HG02852 (cell line): ENCODE measurements at regions not wholly inside any gene's neighbourhood (a gene's known extent, or its start where the extent isn't known, plus 50 kb on each side); places are given as distances from the start of the nearest gene placed in this dataset.

Experiments
- ATAC-seq: cut with Tn5 transposase; IDR thresholded peaks from one replicate; pipeline ENCODE4 v1.9.1; 2021; ENCODE audit warnings: mild to moderate bottlenecking, moderate library complexity; ENCODE audit not compliant: unreplicated experiment

DNA sequence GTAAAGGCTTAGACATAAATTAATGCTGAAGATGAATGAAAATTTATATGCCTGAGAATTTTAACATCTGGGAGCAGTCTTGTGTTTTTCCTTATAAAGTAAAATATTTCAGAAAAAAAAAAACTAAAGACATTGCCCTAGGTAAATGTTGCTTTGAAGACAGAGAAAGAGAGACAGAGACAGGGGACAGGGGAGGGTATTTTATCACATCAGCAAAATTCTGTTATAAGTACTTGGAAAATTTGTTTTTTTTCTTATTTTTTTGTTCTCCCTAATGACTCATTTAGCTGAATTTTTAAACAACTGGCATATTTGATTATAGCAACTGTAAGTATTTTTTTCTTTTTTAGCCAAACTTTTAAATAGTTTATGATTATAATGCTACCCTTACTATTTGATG, 1540.6 kb upstream of the GBE1 start:
- ATAC-seq: no peak

DNA sequence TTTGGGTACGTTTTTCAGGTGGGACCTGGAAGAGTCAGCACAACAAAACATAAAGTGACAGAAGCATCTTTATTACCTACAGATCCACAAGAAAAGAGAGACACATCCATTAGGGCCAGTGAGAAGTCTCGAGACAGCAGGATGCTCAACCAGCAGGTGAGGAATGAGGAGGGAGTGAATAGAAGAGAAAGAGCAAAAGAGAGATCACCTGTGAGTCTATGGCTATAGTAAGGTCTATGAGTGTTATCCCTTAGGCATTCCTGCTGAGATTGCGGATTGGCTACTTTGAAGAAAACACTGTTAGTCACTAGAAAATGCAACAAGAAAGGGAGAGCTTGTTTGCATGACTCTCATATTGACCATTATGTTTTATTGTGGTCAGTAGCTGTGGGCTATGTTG, 1556.2 kb upstream of the GBE1 start:
- no peak for ATAC-seq

DNA sequence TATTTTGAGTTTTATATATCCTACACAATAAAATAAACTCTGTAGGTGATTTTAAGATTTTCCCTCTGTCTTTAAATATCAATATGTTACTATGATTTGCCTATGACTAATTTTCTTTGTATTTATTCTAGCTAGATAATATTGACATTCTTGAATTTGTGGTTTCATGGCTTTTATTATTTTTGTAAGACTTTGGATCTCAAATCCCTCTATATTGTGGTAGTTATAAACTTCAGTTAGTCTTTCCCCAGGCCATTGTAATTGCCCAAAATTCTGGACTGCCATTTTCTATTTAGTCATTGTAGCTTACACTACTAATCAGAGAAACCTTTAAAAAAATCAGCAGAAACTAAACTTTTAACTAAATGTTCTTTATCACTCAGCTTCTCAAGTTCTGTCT, 1559.3 kb upstream of the GBE1 start:
- ATAC-seq: no peak

DNA sequence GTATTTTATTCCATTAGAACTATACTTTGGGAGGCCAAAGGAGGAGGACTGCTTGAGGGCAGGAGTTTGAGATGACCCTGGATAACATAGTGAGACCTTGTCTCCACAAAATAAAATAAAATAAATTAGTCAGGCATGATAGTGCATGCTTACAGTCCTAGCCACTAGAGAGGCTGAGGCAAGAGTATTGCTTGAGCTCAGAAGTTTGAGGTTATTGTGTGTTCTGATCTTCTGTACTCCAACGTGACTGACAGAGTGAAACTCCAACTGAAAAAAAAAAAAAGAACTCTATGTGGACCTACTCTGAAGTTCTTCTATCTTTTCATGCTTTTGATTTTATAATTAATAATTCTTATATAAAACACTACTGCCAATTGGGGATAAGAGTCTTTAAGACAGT, 1560.0 kb upstream of the GBE1 start:
- no peak for ATAC-seq

DNA sequence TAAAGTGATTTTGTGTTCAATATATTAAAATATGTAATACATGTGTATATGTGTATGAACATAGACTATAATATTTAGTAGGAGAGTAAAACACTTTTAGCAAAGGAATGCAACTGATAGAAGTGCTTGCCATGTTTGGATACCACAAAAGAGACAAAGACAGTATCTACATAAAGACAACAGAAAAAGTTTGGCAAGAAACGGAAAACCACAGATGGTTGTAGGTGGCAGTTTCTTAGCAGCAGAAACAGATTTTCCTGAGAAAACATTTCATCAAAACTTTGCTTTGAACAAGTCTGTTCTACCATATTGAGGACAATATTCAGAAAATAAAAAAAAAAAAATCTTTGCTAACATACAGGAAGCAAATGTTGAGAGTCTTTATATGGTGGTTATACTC, 1560.4 kb upstream of the GBE1 start:
- ATAC-seq: no peak

DNA sequence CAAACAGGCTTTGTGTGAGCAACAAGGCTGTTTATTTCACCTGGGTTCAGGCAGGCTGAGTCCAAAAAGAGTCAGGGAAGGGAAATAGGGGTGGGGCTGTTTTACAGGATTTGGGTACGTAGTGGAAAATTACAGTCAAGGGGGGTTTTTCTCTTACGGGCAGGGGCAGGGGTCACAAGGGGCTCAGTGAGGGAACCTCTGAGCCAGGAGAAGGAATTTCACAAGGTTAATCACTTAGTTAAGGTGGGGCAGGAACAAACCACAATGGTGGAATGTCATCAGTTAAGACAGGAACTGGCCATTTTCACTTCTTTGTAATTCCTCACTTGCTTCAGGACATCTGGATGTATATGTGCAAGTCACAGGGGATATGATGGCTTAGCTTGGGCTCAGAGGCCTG, 1592.8 kb upstream of the GBE1 start:
- no peak for ATAC-seq

DNA sequence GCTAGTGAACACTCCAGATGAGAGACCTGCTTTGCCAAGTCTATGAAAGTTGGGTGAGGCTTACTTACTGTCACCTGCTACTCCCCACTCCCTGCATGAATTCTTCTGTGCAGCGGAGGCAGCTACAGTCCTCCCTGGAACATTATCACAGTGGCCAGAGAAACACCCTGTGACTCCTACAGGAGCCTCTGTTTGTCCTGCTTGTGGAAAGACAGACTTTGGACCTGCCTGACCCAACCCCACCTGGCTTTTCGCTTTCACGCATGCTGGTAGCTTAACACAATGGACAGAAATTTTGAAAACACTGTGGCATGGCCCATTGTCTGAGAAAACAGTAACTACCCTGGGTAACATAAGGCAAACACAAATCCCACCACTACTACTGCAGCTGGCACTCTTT, 1565.5 kb upstream of the CADM2 start:
- ATAC-seq: no peak

DNA sequence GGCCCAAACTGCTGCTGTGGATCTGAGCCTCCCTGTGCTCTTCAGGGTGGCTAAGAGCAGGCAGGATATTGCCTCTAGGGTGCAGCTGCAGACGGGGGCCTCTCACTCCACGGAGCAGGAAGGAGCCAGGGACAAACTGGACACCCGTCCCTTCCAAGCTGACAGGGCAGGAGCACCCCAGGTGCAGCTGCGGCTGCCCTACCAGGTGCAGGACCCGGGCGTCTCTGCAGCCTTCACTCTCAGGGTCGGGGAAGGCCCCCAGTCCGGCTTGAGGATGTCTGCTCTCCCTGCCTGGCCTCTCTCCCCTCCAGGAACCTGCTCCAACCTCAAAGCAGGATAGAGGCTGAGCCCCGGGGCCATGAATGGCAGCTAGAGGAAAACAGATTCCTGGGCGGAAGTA, 1554.9 kb upstream of the CADM2 start:
- no peak for ATAC-seq

DNA sequence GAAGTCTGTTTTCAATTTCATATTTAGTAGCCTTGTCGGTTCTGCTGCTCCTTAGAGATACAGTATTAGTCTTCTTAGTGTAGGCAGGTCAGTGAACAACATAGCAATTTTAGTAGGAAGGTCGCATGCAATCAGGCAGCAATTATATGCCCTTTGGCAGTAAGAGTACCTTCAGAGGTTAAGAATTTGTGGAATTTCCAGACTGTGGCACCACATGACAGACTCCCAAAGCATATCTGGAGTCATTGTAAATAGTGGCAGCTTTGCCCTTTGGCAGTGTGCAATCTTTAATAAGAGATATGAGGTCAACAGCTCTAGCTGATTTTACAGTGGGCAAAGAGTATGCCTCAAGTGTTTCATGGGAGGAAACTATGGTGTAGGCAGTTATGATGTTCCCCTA, 1532.5 kb upstream of the CADM2 start:
- no peak for ATAC-seq

DNA sequence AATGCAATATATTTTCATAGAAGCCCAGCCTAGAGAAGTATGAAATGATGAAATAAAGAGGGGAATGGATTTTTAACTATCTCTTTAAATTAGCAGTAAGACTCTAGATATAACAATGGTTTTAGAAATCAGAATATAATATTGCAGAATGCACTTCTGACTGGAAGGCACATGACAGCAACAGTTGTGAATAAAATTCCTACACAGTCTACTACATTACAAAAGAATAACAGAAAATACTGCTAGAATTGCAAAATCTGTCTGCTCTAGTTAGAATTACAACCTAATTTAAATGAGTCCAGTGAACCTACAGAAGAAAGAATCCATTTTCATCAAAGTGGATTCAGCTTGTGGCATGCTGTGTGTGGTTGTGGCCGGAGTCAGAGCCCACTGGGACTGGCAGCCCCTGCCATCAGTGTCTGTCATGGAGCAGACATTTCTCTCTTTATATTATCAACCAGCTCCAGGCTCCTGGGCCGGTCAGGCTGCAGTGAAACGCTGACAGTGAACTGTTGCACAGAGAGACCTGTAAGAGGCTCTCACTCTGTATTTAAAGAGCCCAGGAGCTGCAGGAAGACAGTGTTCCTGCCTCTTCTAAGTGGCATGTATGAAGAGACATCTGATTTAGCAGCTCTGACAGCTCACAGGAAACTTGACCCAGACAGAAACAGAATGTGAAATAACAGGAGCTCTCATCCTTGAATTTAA, 1523.8 kb upstream of the CADM2 start:
- no peak for ATAC-seq

DNA sequence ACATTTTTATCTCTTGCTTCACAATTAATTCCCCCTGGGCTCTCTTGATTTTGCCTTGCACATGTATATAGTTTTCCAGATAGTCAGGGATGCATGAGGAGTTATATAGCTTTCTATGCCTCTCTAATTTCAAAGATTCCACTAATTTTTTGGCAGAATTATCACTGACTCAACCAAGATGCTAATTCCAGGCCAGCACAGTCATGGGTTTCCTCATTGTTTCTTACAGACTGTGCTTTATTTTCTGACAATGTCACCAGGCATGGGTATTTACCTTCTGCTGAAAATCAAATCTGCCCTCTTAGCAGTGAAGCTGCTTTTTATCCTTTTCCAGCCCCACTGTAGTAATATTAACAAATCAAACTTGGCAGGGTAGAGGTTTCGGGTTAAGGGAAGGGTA, 1520.6 kb upstream of the CADM2 start:
- ATAC-seq: no peak

DNA sequence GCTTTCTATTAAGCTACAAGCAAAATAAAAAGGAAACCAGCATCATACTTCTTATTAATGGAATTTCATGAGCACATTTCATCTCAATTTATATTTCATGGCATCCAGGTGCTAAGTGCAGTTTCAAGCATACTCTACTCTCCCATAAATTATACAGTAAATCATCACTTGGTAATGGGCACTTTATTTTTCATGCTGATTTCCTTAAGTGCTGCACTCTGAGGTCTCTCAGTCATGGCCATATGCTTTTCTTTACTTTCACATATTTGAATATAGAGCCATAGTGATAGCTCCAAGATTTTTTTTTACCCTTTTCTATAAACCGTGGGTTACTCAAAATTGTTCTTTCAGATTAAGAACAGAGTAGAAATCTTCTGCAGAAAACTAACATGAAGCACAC, 1505.7 kb upstream of the CADM2 start:
- no peak for ATAC-seq

DNA sequence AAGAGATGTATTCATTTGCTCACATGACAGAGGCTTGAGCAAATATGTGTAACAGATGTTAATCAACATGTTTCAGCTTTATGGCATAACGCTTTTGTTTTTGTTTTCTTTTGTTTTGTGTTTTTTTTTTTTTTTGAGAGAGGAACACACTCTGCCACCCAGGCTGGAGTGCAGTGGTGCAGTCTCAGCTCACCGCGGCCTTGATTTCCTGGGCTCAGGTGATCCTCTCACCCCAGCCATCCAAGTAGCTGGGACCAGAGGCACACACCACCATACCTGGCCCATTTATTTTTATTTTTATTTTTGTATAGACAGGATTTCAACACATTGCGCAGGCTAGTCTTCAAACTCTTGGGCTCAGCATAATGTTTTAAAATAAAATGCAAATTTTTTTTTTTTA, 1504.4 kb upstream of the CADM2 start:
- no peak for ATAC-seq

DNA sequence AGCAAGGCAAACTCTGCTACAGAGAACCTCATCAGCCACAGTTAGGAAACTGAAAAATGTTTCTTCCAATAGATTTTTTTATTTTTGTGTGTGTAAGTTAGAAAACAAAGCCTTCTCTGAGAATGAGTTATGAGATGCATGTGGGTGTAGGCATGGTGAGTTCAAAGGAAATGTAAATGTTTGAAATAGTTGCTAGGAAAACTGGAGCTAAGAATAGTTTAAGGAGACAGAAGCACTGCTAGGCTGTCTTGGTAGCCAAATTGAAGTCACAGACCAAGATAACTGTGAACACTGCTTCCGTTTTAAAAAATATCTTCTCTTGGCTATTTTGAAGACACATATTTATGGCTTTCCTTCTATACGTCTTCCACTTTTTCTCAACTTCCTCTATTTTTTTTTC, 1501.2 kb upstream of the CADM2 start:
- ATAC-seq: no peak

DNA sequence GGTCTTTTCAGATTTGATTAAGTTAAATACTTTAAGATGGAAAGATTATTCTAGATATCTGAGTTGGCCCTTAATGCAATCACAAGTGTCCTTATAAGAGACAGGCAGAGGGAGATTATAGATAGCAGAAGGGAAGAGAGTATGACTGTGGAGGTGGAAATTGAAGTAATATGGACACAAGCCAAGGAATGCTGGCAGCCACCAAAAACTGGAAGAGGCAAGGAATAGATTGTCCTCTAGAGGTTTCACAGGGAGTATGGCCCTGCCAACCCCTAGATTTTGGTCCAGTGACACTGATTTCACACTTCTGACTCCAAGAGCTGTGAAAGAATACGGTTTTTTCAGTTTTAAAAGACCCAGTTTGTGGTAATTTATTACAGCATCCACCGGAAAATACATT, 1498.7 kb upstream of the CADM2 start:
- ATAC-seq: no peak

DNA sequence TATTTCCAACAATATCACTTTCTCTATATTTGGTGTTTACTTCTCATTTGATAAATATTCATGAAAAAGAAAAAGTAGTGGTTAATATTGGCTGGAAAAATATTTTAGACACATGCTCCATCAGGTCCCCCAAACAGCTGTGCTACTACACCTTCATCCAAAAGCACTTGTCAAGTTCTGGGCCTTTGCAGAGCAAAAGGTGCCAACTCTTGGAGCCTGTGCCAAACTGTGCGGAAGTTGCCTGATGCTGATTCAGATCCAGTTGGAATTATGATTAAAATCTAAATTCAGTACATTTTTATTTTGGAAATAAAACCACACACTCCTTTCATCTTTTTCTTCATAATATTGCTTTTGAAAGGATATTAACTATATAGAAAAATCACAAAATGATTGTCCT, 1497.4 kb upstream of the CADM2 start:
- no peak for ATAC-seq

DNA sequence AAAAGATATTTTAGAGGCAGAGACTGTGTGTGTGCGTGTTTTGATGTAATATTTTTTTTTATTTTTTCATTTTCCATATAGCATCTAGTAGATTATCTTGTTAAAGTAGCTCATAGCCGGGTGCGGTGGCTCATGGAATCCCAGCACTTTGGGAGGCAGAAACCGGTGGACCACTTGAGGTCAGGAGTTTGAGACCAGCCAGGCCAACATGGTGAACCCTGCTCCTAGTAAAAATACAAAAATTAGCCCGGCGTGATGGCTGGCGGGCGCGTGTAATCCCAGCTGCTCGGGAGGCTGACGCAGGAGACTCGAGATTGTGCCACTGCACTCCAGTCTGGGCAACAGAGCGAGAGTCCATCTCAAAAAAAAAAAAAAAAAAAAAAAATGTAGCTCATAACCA, 1481.2 kb upstream of the CADM2 start:
- no peak for ATAC-seq

DNA sequence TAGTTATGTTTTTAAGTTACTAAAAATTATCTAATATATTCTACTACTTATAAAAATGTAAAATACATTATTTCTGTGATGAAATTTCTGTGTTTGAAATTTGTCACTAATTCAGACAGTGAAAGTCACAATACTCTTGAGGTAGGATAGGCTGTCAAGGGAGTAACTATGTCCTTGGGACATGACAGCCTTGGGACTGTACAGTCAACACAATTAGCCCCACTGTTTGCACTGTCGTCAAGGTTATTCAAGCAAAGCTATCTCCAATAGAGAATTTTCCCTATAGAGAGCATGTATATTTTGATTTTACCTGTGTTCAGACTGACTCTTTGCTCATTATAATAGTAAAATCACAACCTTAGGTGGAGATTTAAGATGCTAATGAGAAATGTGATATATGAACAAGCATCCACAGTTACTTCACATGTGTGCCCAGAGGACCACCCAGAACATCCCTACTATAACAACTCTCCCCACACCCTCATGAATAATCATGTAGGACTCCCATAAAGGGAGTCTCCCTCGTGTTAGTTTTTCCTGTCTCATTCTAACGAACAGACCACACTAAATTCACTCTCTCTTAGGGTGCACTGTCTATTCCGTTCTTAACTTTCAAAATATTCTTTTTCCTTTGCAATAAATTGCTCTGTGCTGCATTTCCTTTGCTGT, 1476.3 kb upstream of the CADM2 start:
- no peak for ATAC-seq

DNA sequence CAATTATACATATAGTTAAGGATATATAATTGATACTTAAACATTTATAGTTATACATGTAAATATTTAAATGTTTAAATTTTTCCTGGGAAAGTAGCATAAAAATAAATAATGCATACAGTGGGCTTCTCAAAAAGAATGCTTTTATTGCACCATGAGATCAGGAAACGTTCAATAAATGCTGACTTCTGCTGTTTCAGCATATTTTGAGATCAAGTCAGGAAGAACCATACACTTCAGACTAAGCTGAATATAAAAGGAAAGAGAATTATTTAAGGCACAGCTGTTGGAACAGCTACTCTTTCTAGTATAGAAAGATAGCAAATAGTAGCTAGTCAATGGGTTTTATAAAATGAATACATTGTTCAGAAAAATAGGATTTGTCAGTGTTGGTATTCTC, 1462.3 kb upstream of the CADM2 start:
- ATAC-seq: no peak

DNA sequence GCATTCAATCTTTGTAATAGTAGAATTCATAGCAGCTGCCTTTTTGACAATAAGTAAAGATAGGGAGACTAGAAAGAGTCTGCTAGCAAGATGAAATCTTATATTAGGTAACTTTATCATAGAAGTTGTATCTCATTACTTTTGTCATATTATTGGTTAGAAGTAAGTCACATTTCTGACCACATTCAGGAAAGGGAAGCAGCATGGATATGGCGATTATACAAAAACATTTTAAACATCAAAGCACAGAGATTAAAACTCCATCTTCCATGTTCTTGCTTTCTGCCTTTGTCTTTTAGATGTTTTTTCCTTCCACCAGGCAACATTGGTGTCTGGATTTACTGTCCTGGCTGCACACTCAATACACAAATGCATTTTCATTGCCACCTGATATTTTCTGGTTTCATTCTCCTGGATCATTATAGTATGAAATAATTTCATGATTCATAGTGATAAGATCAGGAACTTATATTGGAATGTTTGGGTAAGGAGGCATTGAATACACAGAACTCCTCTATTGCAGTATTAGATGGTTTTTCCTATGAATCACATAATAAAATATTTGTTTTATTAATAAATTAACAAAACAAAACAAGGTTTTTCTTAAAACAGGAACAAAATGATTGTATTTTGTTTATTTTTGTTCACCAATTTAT, 1460.3 kb upstream of the CADM2 start:
- no peak for ATAC-seq

DNA sequence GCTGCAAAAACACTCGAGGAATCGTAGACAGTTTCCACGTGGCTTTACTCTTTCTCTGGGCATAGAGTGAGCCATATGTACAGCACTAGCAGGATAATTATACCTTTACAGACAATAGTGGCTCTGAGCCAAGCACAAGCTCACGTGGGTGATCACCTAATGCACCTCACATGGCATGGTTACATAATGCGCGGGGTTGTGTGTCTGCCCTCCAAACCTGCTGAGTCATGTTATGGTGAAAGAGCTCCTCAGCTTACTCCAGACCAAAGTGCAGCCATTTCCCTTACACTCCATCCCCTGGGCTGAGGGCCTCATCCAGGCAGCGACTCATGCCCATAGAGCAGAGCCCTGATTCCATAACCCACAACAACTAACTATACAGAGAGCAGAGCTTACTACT, 1458.4 kb upstream of the CADM2 start:
- ATAC-seq: no peak

DNA sequence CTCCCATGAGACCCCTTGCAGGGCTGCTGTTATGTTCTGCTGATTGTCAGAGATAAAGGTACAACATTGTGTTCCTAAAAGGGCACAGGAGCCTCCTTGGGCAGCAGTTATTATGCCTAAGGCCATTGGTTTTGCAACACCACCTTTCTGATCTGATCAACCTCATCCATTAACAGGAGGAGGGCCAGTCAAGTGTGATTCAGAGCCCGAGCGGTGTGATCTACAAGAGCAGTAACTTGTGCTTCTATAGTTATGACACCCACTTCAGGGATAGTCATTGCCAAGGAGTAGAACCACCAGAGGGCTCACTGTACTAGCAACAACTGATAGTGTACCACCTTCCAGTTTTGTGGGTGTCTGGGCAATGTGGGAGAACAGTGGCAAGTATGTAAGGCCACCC, 1457.9 kb upstream of the CADM2 start:
- ATAC-seq: no peak

DNA sequence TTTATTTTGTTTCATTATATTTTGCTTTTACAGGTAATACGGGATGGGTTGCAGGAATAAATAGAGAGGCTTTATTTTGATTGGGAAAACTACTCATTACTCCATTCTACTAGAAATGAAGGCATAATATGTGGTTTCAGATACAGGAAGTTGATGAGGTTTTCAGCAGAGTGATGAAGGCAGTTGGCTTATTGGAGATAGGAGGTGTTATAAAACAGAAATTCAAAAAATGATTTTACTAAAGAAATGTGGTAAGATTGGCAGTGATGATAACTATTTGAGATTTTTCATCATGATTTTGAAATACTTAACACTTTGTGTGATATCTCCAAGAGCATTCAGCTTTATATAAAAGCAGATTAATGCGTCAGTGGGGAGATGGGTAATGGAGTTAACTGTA, 1445.7 kb upstream of the CADM2 start:
- no peak for ATAC-seq
